ENCODE measurements at regions not wholly inside any gene's neighbourhood (a gene's known extent, or its start where the extent isn't known, plus 50 kb on each side); places are given as distances from the start of the nearest gene placed in this dataset.

DNA sequence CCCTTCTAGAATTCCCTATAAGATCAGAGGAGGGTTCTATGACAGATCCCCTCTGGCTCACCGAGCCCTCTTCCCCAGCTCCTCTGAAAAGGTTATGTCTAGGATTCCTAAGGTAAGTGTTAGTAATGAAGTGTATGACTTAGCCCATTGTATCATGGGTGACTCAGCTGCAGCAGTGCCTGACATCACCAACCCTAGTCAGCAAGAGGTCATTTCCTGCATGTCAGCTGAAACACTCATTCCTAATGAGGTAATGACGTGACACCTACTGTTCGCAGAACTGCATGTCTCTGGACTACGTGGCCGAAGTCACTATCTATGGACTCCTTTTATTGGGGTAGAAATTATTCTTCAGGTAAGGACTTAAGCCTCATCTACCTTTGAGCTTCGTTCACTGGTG lies 196.1 kb upstream of the MYT1L start:
- no peak for DNase-seq (ENCODE audit: insufficient read length, low spot score, missing footprints)
- H4K20me1 ChIP-seq (ENCODE audit: insufficient read depth, low read length) = no peaks in the 10 kb centered on the region
- H3K9me3 ChIP-seq (ENCODE audit: low read depth, low read length) = no peaks in the 10 kb centered on the region
- H3K4me2 ChIP-seq (ENCODE audit: insufficient read depth, low read length) = no peak overlapping the region
- TF ChIP-seq, protein P1, sequence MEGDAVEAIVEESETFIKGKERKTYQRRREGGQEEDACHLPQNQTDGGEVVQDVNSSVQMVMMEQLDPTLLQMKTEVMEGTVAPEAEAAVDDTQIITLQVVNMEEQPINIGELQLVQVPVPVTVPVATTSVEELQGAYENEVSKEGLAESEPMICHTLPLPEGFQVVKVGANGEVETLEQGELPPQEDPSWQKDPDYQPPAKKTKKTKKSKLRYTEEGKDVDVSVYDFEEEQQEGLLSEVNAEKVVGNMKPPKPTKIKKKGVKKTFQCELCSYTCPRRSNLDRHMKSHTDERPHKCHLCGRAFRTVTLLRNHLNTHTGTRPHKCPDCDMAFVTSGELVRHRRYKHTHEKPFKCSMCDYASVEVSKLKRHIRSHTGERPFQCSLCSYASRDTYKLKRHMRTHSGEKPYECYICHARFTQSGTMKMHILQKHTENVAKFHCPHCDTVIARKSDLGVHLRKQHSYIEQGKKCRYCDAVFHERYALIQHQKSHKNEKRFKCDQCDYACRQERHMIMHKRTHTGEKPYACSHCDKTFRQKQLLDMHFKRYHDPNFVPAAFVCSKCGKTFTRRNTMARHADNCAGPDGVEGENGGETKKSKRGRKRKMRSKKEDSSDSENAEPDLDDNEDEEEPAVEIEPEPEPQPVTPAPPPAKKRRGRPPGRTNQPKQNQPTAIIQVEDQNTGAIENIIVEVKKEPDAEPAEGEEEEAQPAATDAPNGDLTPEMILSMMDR (IDR thresholded peaks at IDR 0.05; ENCODE audit: extremely low read depth, low read depth, low read length) = no peak
- no peaks in the 10 kb centered on the region for H3K27me3 ChIP-seq (ENCODE audit: insufficient read depth, low read length)
- H3K79me2 ChIP-seq (ENCODE audit: insufficient read depth, low read length) = no peaks in the 10 kb centered on the region
- no peak overlapping the region for H3K27ac ChIP-seq (ENCODE audit: low read depth, low read length)
- no peaks in the 10 kb centered on the region for H3K36me3 ChIP-seq (ENCODE audit: insufficient read depth, low read length)
- H3K4me1 ChIP-seq (ENCODE audit: insufficient read depth, low read length) = no peaks in the 10 kb centered on the region
- H3K4me3 ChIP-seq (ENCODE audit: insufficient read depth, low read length) = no peak overlapping the region
- no peak overlapping the region for H2AFZ ChIP-seq (ENCODE audit: low read length)

DNA sequence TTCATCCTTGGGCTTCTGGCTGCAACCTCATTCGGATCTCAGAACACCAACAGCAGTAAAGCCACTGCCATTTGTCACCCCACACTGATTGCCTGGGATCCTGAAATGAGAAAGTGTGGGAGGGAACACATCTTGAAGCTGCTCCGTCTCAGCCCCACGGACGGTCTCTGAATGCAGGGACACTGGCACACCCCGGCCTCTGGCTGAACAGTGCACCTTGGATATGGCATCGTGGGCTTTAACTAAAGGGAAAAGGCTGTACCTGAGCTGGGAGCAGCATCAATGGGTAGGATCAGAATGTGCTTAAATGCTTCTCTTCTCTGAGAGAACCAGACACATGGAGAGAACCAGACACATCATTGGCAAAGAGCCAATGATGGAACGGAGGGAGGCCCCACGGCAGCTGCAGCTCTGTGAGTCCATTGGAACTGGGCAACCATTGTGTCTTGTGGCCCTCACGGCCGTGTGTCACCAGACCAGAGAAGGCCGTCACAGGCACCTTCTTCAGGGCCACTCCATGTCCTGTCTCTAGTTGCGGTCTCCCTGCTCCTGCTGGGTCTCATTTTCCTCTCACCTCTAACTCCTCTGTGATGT lies 193.4 kb upstream of the MYT1L start:
- Histone ChIP-seq H3K27ac (ENCODE audit: low read depth, low read length) (no peak overlapping the region), H3K36me3 (ENCODE audit: insufficient read depth, low read length) (no peaks in the 10 kb centered on the region), H3K4me3 (ENCODE audit: insufficient read depth, low read length) (no peak overlapping the region), H3K4me1 (ENCODE audit: insufficient read depth, low read length) (no peaks in the 10 kb centered on the region), H4K20me1 (ENCODE audit: insufficient read depth, low read length) (no peaks in the 10 kb centered on the region), H3K9me3 (ENCODE audit: low read depth, low read length) (no peaks in the 10 kb centered on the region), H3K79me2 (ENCODE audit: insufficient read depth, low read length) (no peaks in the 10 kb centered on the region), H2AFZ (ENCODE audit: low read length) (no peak overlapping the region), H3K27me3 (ENCODE audit: insufficient read depth, low read length) (no peaks in the 10 kb centered on the region), H3K4me2 (ENCODE audit: insufficient read depth, low read length) (no peak overlapping the region)
- TF ChIP-seq, protein P1 (IDR thresholded peaks at IDR 0.05; ENCODE audit: extremely low read depth, low read depth, low read length) = no peak
- DNase-seq (ENCODE audit: insufficient read length, low spot score, missing footprints) = no peak

DNA sequence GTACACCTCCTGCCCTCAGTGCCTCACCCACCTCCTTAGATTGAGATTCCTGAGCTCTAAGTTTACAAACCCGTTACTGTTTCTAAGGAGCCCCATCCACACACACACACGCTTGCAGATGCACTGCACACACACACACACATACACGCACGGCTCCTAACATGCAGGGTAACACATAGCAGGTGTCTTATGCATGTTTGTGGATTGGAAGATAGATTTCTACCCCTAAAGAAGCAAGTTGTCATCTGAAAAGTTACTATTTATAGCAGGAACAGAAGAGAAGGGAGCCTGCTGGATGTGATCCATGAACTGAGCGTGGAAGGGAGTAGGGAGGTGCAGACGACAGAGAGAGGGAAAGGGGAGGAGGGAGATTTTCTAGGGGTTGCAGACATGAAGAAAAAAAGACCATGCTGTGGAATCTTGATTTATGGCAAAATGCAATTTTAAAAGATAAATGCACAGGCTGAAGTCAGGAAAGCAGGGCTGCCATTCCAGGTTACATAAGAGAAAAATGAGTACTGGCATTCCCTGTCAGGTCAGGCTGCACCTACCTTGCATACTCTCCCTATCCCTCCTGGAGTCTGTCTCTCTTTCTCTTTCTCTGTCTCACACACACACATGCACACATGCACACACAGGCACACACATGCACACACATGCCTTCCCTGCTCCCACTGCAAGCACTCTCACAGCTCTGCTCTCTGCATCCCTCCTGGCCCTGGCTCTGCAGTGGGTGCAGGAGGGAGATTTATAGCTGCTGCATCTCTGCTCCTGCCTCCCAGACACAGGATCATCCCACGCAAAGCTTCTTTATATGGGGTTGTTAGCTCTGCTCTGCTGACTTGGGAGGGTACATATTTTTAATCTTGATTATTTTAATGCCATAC lies 192.6 kb upstream of the MYT1L start:
- H4K20me1 ChIP-seq (ENCODE audit: insufficient read depth, low read length) = no peaks in the 10 kb centered on the region
- H3K9me3 ChIP-seq (ENCODE audit: low read depth, low read length) = no peaks in the 10 kb centered on the region
- no peak overlapping the region for H2AFZ ChIP-seq (ENCODE audit: low read length)
- no peaks in the 10 kb centered on the region for H3K27me3 ChIP-seq (ENCODE audit: insufficient read depth, low read length)
- no peak overlapping the region for H3K27ac ChIP-seq (ENCODE audit: low read depth, low read length)
- no peak for DNase-seq (ENCODE audit: insufficient read length, low spot score, missing footprints)
- H3K4me2 ChIP-seq (ENCODE audit: insufficient read depth, low read length) = no peak overlapping the region
- no peak overlapping the region for H3K4me3 ChIP-seq (ENCODE audit: insufficient read depth, low read length)
- H3K36me3 ChIP-seq (ENCODE audit: insufficient read depth, low read length) = no peaks in the 10 kb centered on the region
- H3K4me1 ChIP-seq (ENCODE audit: insufficient read depth, low read length) = no peaks in the 10 kb centered on the region
- no peaks in the 10 kb centered on the region for H3K79me2 ChIP-seq (ENCODE audit: insufficient read depth, low read length)
- TF ChIP-seq, protein P1 (IDR thresholded peaks at IDR 0.05; ENCODE audit: extremely low read depth, low read depth, low read length) = no peak

DNA sequence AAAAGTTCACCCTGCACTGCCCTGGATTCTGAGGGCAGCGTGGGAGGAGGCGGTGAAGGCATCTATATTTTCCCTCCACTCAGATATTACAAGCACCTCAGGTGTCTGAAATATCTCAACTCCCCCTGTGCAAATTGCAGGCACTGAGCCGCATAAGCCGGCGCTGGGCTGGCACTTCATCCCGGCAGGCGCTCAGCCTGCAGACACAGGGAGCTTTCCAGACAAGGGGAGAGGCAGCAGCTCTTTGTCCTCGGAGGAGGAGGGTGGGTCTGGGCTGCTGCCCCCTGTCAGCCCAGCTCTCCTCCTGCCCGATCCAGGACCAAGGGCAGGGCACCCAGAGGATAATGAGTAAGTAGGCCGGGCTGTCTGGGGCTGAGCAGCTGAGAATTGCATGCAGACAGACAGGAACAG lies 189.3 kb upstream of the MYT1L start:
- no peaks in the 10 kb centered on the region for H3K79me2 ChIP-seq (ENCODE audit: insufficient read depth, low read length)
- no peak overlapping the region for H3K4me2 ChIP-seq (ENCODE audit: insufficient read depth, low read length)
- no peaks in the 10 kb centered on the region for H3K4me1 ChIP-seq (ENCODE audit: insufficient read depth, low read length)
- no peaks in the 10 kb centered on the region for H4K20me1 ChIP-seq (ENCODE audit: insufficient read depth, low read length)
- no peaks in the 10 kb centered on the region for H3K9me3 ChIP-seq (ENCODE audit: low read depth, low read length)
- no peak for DNase-seq (ENCODE audit: insufficient read length, low spot score, missing footprints)
- no peak overlapping the region for H3K4me3 ChIP-seq (ENCODE audit: insufficient read depth, low read length)
- no peaks in the 10 kb centered on the region for H3K27me3 ChIP-seq (ENCODE audit: insufficient read depth, low read length)
- no peak overlapping the region for H2AFZ ChIP-seq (ENCODE audit: low read length)
- H3K27ac ChIP-seq (ENCODE audit: low read depth, low read length) = no peak overlapping the region
- no peaks in the 10 kb centered on the region for H3K36me3 ChIP-seq (ENCODE audit: insufficient read depth, low read length)
- TF ChIP-seq, protein P1 (IDR thresholded peaks at IDR 0.05; ENCODE audit: extremely low read depth, low read depth, low read length) = no peak

All from osteoblast (primary cell).